ENCODE measurements at regions not wholly inside any gene's neighbourhood (a gene's known extent, or its start where the extent isn't known, plus 50 kb on each side); places are given as distances from the start of the nearest gene placed in this dataset.

DNA sequence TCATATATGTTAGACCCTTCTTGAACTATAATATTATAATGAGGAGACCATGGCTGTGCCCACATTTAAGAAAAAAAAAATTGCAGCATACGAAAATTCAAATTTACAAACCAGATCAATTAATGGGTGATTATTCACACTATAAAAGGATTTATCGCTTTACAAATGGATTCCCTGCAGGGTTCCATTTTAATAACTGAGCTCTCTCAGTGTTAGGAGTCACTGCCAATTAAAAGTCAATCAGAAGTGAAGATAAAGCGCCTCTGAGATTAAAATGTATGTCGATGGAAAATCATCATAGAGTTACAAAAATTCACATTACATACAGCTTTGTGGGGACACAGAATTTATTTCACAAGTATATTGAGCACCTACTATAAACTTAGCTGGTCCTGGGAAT is 66.6 kb upstream of the SMARCA2 start:
- Histone ChIP-seq H3K9me2 (replicated peaks; ENCODE audit: insufficient read depth, low read length) (no peaks in the 10 kb centered on the region), H3K9me3 (ENCODE audit: insufficient read depth, low read length) (no peaks in the 10 kb centered on the region), H3K4me2 (ENCODE audit: low read depth, low read length, poor library complexity, severe bottlenecking) (no peak overlapping the region), H3K79me2 (ENCODE audit: insufficient read depth, low read length) (no peaks in the 10 kb centered on the region), H3K9ac (ENCODE audit: low read length) (no peak overlapping the region), H3K36me3 (ENCODE audit: low read length) (no peaks in the 10 kb centered on the region), H3F3A (ENCODE audit: insufficient read depth) (no peaks in the 10 kb centered on the region), H2AFZ (ENCODE audit: low read depth, low read length, severe bottlenecking) (no peak overlapping the region), H3K27ac (ENCODE audit: low read depth, low read length) (no peak overlapping the region), H4K20me1 (ENCODE audit: low read depth, low read length) (no peaks in the 10 kb centered on the region), H3K27me3 (ENCODE audit: low read length) (no peaks in the 10 kb centered on the region), H3K4me3 (ENCODE audit: insufficient read depth, low read length, poor library complexity, severe bottlenecking) (no peak overlapping the region)
- TF ChIP-seq, protein P1, sequence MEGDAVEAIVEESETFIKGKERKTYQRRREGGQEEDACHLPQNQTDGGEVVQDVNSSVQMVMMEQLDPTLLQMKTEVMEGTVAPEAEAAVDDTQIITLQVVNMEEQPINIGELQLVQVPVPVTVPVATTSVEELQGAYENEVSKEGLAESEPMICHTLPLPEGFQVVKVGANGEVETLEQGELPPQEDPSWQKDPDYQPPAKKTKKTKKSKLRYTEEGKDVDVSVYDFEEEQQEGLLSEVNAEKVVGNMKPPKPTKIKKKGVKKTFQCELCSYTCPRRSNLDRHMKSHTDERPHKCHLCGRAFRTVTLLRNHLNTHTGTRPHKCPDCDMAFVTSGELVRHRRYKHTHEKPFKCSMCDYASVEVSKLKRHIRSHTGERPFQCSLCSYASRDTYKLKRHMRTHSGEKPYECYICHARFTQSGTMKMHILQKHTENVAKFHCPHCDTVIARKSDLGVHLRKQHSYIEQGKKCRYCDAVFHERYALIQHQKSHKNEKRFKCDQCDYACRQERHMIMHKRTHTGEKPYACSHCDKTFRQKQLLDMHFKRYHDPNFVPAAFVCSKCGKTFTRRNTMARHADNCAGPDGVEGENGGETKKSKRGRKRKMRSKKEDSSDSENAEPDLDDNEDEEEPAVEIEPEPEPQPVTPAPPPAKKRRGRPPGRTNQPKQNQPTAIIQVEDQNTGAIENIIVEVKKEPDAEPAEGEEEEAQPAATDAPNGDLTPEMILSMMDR (IDR thresholded peaks at IDR 0.05; ENCODE audit: insufficient read depth, low read length, poor library complexity, severe bottlenecking), result no peak
- TF ChIP-seq EZH2phosphoT487 (conservative IDR thresholded peaks at IDR 0.05; ENCODE audit: low read length), result no peak

DNA sequence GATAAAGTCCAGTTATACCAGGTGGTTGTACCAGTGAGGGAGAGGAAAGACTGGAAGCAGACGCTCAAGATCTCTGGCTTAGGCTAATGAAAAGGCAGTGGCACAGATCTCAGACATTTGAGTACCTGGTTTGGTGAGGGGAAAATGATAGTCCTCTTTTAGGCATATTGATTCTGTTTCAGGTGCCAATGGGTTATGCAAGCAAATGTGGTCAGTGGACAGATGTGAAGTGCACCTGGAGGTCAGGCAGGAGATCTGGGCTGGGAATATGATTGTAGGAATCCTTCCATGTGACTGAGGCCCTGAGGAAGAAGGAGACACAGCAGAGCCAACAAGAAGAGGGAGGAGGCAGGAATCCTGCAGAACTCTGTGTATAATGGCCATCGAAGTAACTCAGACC is 63.7 kb upstream of the SMARCA2 start:
- no peak overlapping the region for H2AFZ ChIP-seq (ENCODE audit: low read depth, low read length, severe bottlenecking)
- no peak overlapping the region for H3K9ac ChIP-seq (ENCODE audit: low read length)
- H3K27me3 ChIP-seq (ENCODE audit: low read length), result no peaks in the 10 kb centered on the region
- H3K4me2 ChIP-seq (ENCODE audit: low read depth, low read length, poor library complexity, severe bottlenecking), result no peak overlapping the region
- no peak overlapping the region for H3K4me3 ChIP-seq (ENCODE audit: insufficient read depth, low read length, poor library complexity, severe bottlenecking)
- H3K9me2 ChIP-seq (replicated peaks; ENCODE audit: insufficient read depth, low read length), result no peaks in the 10 kb centered on the region
- H4K20me1 ChIP-seq (ENCODE audit: low read depth, low read length), result no peaks in the 10 kb centered on the region
- no peaks in the 10 kb centered on the region for H3F3A ChIP-seq (ENCODE audit: insufficient read depth)
- H3K9me3 ChIP-seq (ENCODE audit: insufficient read depth, low read length), result no peaks in the 10 kb centered on the region
- TF ChIP-seq EZH2phosphoT487 (conservative IDR thresholded peaks at IDR 0.05; ENCODE audit: low read length), result no peak
- TF ChIP-seq, protein P1 (IDR thresholded peaks at IDR 0.05; ENCODE audit: insufficient read depth, low read length, poor library complexity, severe bottlenecking), result no peak
- H3K36me3 ChIP-seq (ENCODE audit: low read length), result no peaks in the 10 kb centered on the region
- H3K27ac ChIP-seq (ENCODE audit: low read depth, low read length), result no peak overlapping the region
- no peaks in the 10 kb centered on the region for H3K79me2 ChIP-seq (ENCODE audit: insufficient read depth, low read length)

DNA sequence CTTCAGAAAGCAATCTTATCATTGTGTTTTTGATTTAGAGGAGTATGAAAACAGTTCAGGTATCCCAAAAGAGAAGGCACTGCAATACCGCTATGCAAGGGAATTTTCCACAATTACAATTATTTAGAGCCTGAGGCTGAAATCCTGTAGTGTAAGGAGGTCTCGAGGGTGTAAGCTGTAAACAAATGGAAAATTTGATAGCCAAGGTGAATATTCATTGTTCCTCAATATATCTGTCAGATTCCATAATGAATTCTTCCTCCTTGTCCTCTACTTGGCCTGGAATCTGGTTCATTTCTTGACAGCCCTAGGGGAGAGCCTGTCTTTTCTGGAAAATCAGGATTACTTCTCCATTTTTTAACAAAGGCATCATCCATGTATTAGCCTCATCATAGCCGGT is 63.1 kb upstream of the SMARCA2 start:
- Histone ChIP-seq H3K27me3 (ENCODE audit: low read length) (no peaks in the 10 kb centered on the region), H3K9ac (ENCODE audit: low read length) (no peak overlapping the region), H3F3A (ENCODE audit: insufficient read depth) (no peaks in the 10 kb centered on the region), H3K36me3 (ENCODE audit: low read length) (no peaks in the 10 kb centered on the region), H3K27ac (ENCODE audit: low read depth, low read length) (no peak overlapping the region), H2AFZ (ENCODE audit: low read depth, low read length, severe bottlenecking) (no peak overlapping the region), H3K4me2 (ENCODE audit: low read depth, low read length, poor library complexity, severe bottlenecking) (no peak overlapping the region), H3K4me3 (ENCODE audit: insufficient read depth, low read length, poor library complexity, severe bottlenecking) (no peak overlapping the region), H3K9me3 (ENCODE audit: insufficient read depth, low read length) (no peaks in the 10 kb centered on the region), H3K79me2 (ENCODE audit: insufficient read depth, low read length) (no peaks in the 10 kb centered on the region), H3K9me2 (replicated peaks; ENCODE audit: insufficient read depth, low read length) (no peaks in the 10 kb centered on the region), H4K20me1 (ENCODE audit: low read depth, low read length) (no peaks in the 10 kb centered on the region)
- TF ChIP-seq EZH2phosphoT487 (conservative IDR thresholded peaks at IDR 0.05; ENCODE audit: low read length), result no peak
- TF ChIP-seq, protein P1 (IDR thresholded peaks at IDR 0.05; ENCODE audit: insufficient read depth, low read length, poor library complexity, severe bottlenecking), result no peak
